ENCODE measurements at regions not wholly inside any gene's neighbourhood (a gene's known extent, or its start where the extent isn't known, plus 50 kb on each side); places are given as distances from the start of the nearest gene placed in this dataset.

- peaks cover 3% of the 10 kb centered on the region for H3K4me1 Mint-ChIP-seq
- H3K36me3 ChIP-seq (replicated peaks in 1 of 2; ENCODE audit: control extremely low read depth in 1 of 2, control insufficient read depth in 1 of 2, extremely low read depth in 1 of 2, insufficient read depth in 2 of 2, low read length in 1 of 2) = no peaks in the 10 kb centered on the region
- no peak overlapping the region for H3K9ac ChIP-seq (ENCODE audit: low read length)
- DNase-seq = no peak
- ChIA-PET POLR2A (interaction anchor here (0.5 kb wide), 1 partner anchor 309 kb away, joined by 4 read pairs; no protein-coding TSS in a partner anchor), CTCF (no interaction called here)
- peaks cover 0 to 17% (median 5%) of the 10 kb centered on the region in 4 experiments for H3K27me3 ChIP-seq (replicated peaks in 1 of 4; ENCODE audit: control extremely low read depth in 1 of 4, control insufficient read depth in 3 of 4, insufficient read depth in 4 of 4, low read length in 3 of 4)
- peaks cover 25% of the 10 kb centered on the region for H3K27me3 Mint-ChIP-seq
- no peak overlapping the region for H2AFZ ChIP-seq (ENCODE audit: insufficient read depth, low read depth, low read length, poor library complexity, severe bottlenecking)
- peaks cover 0 to 17% (median 0%) of the 10 kb centered on the region in 3 donors for H3K9me3 ChIP-seq (ENCODE audit: control extremely low read depth in 1 of 3, control insufficient read depth in 2 of 3, insufficient read depth in 1 of 3, low read length in 2 of 3)
- no peak overlapping the region for H3K4me3 ChIP-seq (ENCODE audit: control extremely low read depth in 1 of 5, extremely low read depth in 1 of 5, insufficient read depth in 1 of 5, low read depth in 2 of 5, low read length in 4 of 5)
- TF ChIP-seq EZH2 (IDR thresholded peaks at IDR 0.05; ENCODE audit: borderline replicate concordance, insufficient read depth, low read depth, low read length, poor library complexity, severe bottlenecking) (no peak), CTCF (IDR thresholded peaks at IDR 0.05) (no peak)
- no peak overlapping the region for H3K4me3 Mint-ChIP-seq
- peaks cover 4 to 5% of the 10 kb centered on the region in 2 donors for H3K4me1 ChIP-seq (ENCODE audit: control insufficient read depth in 2 of 2, insufficient read depth in 2 of 2, low read length in 2 of 2)
- peaks cover 11% of the 10 kb centered on the region for H3K9me3 Mint-ChIP-seq (ENCODE audit: insufficient read depth)
- H3K27ac Mint-ChIP-seq = no peak overlapping the region
- intact Hi-C loops (cut with micrococcal nuclease) = no loop called here
- WGBS (ENCODE audit: insufficient coverage) = 75% methylated on average over 2 of the region's 2 CpGs
- H3K27ac ChIP-seq (ENCODE audit: low read length in 2 of 2) = no peak overlapping the region
- no peaks in the 10 kb centered on the region for H3K79me2 ChIP-seq (ENCODE audit: control insufficient read depth, insufficient read depth, low read length)
- H3K4me2 ChIP-seq (replicated peaks; ENCODE audit: low read depth, low read length, poor library complexity, severe bottlenecking) = no peak overlapping the region
- ATAC-seq (ENCODE audit: low read depth) = no peak
- no peaks in the 10 kb centered on the region for H4K20me1 ChIP-seq (ENCODE audit: control insufficient read depth, insufficient read depth, low read length, poor library complexity, severe bottlenecking)
These were observed 248.7 kb downstream of the AUH start for GRCh38 chr9:91113016-91113415.

- Mint-ChIP-seq H3K27me3 (peaks cover 30% of the 10 kb centered on the region), H3K4me1 (peaks cover 10% of the 10 kb centered on the region)
These were observed 247.3 kb downstream of the AUH start for GRCh38 chr9:91114450-91114849.

More at GRCh38 chr9:91114450-91114849, 247.3 kb downstream of the AUH start:
- H3K9ac ChIP-seq (ENCODE audit: low read length) = no peak overlapping the region
- H4K20me1 ChIP-seq (ENCODE audit: control insufficient read depth, insufficient read depth, low read length, poor library complexity, severe bottlenecking) = no peaks in the 10 kb centered on the region
- intact Hi-C loops (cut with micrococcal nuclease) = no loop called here
- ChIA-PET POLR2A (no interaction called here), CTCF (no interaction called here)
- Mint-ChIP-seq H3K27ac (no peak overlapping the region), H3K9me3 (ENCODE audit: insufficient read depth) (peaks cover 11% of the 10 kb centered on the region), H3K4me3 (no peak overlapping the region)
- no peaks in the 10 kb centered on the region for H3K36me3 ChIP-seq (replicated peaks in 1 of 2; ENCODE audit: control extremely low read depth in 1 of 2, control insufficient read depth in 1 of 2, extremely low read depth in 1 of 2, insufficient read depth in 2 of 2, low read length in 1 of 2)
- peaks cover 10 to 11% of the 10 kb centered on the region in 2 donors for H3K4me1 ChIP-seq (ENCODE audit: control insufficient read depth in 2 of 2, insufficient read depth in 2 of 2, low read length in 2 of 2)
- peaks cover 0 to 25% (median 5%) of the 10 kb centered on the region in 4 experiments for H3K27me3 ChIP-seq (replicated peaks in 1 of 4; ENCODE audit: control extremely low read depth in 1 of 4, control insufficient read depth in 3 of 4, insufficient read depth in 4 of 4, low read length in 3 of 4)
- no peak overlapping the region for H3K4me2 ChIP-seq (replicated peaks; ENCODE audit: low read depth, low read length, poor library complexity, severe bottlenecking)
- H3K79me2 ChIP-seq (ENCODE audit: control insufficient read depth, insufficient read depth, low read length) = no peaks in the 10 kb centered on the region
- DNase-seq (no peak), ATAC-seq (ENCODE audit: low read depth) (no peak)
- H3K27ac ChIP-seq (ENCODE audit: low read length in 2 of 2) = no peak overlapping the region
- TF ChIP-seq CTCF (IDR thresholded peaks at IDR 0.05) = no peak
- no peak overlapping the region for H2AFZ ChIP-seq (ENCODE audit: insufficient read depth, low read depth, low read length, poor library complexity, severe bottlenecking)
- H3K4me3 ChIP-seq (ENCODE audit: control extremely low read depth in 1 of 5, extremely low read depth in 1 of 5, insufficient read depth in 1 of 5, low read depth in 2 of 5, low read length in 4 of 5) = no peak overlapping the region
- H3K9me3 ChIP-seq (ENCODE audit: control extremely low read depth in 1 of 3, control insufficient read depth in 2 of 3, insufficient read depth in 1 of 3, low read length in 2 of 3) = peaks cover 0 to 17% (median 0%) of the 10 kb centered on the region in 3 donors
- WGBS (ENCODE audit: insufficient coverage) = no CpG with 5 or more reads among the region's 1 CpG
